Activated CD4-positive, alpha-beta T cell treated with anti-CD3 and anti-CD28 coated beads, Interleukin-2, amount 10 ng/mL, durations not matched to agents 7 days and 5 days (primary cell): ENCODE measurements at regions not wholly inside any gene's neighbourhood (a gene's known extent, or its start where the extent isn't known, plus 50 kb on each side); places are given as distances from the start of the nearest gene placed in this dataset.

ENCODE experiments used
- CTCF ChIA-PET: fragments of 350-600 bp; sonication (Branson Sonifier 250); formaldehyde crosslinking; loops from one replicate; lab custom pipeline; 2021; ENCODE audit warnings: antibody characterized with exemption; lab: Charles Lee
- POLR2A ChIA-PET: fragments of 350-600 bp; sonication (Branson Sonifier 250); formaldehyde crosslinking; loops from one replicate; lab custom pipeline; 2021; ENCODE audit warnings: antibody characterized with exemption; lab: Charles Lee
- DNase-seq: peaks from one replicate; pipeline ENCODE4 v3.0.0-alpha.2; 2020
- H3K27ac Mint-ChIP-seq: one replicate; pipeline ENCODE4 v1.8.0; 2021; ENCODE audit warnings: mild to moderate bottlenecking, moderate library complexity, mixed read lengths
- H3K27me3 Mint-ChIP-seq: one replicate; pipeline ENCODE4 v1.8.0; 2021; ENCODE audit warnings: mixed read lengths
- H3K36me3 Mint-ChIP-seq: one replicate; pipeline ENCODE4 v1.8.0; 2021; ENCODE audit warnings: low read depth, mixed read lengths
- H3K4me1 Mint-ChIP-seq: one replicate; pipeline ENCODE4 v1.8.0; 2021; ENCODE audit warnings: mixed read lengths
- H3K4me3 Mint-ChIP-seq: one replicate; pipeline ENCODE4 v1.8.0; 2021; ENCODE audit warnings: mild to moderate bottlenecking, moderate library complexity, mixed read lengths
- H3K9me3 Mint-ChIP-seq: one replicate; pipeline ENCODE4 v1.8.0; 2021; ENCODE audit warnings: mixed read lengths

DNA sequence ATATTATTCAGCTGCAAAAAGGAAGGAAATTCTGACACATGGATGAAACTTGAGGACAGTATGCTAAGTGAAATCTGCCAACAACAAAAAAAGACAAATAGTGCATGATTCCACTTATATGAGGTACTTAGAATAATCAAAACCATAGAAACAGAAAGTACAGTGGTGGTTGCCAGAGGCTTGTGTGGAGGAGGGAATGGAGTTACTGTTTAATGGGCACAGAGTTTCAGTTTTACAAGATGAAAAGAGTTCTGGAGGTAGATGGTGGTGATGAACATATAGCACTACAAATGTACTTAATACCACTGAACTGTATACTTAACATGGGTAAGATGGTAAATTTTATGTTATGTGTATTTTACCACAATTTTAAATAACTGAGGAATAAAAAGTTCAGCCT is 212.0 kb upstream of the KLF3 start:
- Mint-ChIP-seq H3K9me3 (peaks cover 23% of the 10 kb centered on the region), H3K27me3 (peaks cover 3% of the 10 kb centered on the region), H3K27ac (no peak overlapping the region), H3K36me3 (peaks cover 16% of the 10 kb centered on the region), H3K4me1 (peaks cover 44% of the 10 kb centered on the region), H3K4me3 (no peak overlapping the region)
- CTCF ChIA-PET = no interaction called here
- POLR2A ChIA-PET = no interaction called here
- DNase-seq = peak; percentile 19

DNA sequence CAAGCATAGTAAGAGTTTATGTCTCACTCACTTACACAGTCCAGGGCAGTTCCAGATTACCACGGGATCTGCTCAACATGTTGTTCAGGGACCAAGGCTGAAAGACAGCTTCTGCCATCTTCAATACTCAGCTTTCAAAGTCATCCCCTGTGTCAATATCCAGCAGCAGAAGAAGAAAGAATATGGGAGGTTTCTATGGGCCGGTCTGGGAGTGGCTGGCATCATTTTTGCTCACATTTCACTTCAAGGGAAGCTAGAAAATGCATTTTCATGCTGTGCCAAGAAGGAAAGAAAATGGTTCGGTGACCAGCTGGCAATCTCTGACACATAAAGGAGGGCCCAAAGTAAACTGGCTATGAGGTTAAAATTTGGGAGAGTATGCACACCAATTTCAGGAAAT is 211.5 kb upstream of the KLF3 start:
- POLR2A ChIA-PET = no interaction called here
- H3K4me1 Mint-ChIP-seq = peaks cover 44% of the 10 kb centered on the region
- H3K27ac Mint-ChIP-seq = no peak overlapping the region
- H3K9me3 Mint-ChIP-seq = peaks cover 18% of the 10 kb centered on the region
- no peak for DNase-seq
- CTCF ChIA-PET = no interaction called here
- H3K27me3 Mint-ChIP-seq = peaks cover 3% of the 10 kb centered on the region
- peaks cover 16% of the 10 kb centered on the region for H3K36me3 Mint-ChIP-seq
- H3K4me3 Mint-ChIP-seq = no peak overlapping the region

DNA sequence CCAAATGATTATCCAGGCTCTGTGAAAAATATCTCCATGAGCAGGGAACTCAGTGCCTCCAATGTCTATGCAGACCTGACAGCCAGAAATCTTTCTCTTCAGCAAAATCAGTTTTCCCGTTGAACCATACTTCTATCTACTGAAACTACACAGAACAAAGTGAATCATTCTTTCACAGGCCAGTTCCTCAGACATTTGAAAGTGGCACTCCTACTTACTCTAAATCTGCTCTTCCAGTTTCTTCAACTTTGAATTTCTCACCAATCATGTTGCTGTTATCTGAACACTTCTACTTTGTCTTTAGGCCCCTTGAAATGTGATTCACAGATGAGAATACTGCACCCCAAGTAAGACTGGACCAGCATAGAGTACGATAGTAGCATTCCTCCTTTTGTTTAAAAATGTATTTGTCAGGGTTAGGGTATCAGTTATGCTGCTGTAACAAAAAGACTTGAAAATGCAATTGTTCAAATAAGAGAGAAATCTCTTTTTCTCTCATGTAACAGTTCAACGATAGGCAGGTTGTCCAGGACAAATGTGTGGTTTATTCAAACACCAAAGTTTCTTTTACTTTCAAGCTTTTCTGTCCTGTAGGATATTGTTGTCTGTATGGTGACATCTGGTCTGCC is 210.6 kb upstream of the KLF3 start:
- no peak overlapping the region for H3K4me3 Mint-ChIP-seq
- peaks cover 16% of the 10 kb centered on the region for H3K36me3 Mint-ChIP-seq
- POLR2A ChIA-PET = no interaction called here
- no peak for DNase-seq
- H3K4me1 Mint-ChIP-seq = peaks cover 44% of the 10 kb centered on the region
- CTCF ChIA-PET = no interaction called here
- no peak overlapping the region for H3K27ac Mint-ChIP-seq
- H3K27me3 Mint-ChIP-seq = peaks cover 3% of the 10 kb centered on the region
- H3K9me3 Mint-ChIP-seq = peaks cover 17% of the 10 kb centered on the region

DNA sequence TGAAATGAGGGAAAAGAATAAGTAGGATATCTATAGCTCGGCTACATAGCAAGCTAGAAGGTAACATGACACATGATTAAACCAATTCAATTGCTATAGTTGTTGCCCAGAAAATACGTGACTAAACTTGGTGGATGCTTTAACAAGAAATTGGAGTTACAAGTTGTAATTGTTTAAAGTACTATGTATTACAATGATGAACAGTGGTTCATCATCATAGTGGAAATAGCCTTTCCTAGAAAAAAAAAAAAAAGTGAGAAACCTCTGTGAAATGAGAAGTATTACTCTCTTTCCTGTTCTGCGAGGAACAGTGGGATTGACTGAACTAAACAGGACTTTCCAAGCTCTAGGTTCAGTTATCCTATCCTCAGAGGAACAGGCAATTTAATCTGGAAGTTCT is 209.7 kb upstream of the KLF3 start:
- H3K27ac Mint-ChIP-seq = no peak overlapping the region

DNA sequence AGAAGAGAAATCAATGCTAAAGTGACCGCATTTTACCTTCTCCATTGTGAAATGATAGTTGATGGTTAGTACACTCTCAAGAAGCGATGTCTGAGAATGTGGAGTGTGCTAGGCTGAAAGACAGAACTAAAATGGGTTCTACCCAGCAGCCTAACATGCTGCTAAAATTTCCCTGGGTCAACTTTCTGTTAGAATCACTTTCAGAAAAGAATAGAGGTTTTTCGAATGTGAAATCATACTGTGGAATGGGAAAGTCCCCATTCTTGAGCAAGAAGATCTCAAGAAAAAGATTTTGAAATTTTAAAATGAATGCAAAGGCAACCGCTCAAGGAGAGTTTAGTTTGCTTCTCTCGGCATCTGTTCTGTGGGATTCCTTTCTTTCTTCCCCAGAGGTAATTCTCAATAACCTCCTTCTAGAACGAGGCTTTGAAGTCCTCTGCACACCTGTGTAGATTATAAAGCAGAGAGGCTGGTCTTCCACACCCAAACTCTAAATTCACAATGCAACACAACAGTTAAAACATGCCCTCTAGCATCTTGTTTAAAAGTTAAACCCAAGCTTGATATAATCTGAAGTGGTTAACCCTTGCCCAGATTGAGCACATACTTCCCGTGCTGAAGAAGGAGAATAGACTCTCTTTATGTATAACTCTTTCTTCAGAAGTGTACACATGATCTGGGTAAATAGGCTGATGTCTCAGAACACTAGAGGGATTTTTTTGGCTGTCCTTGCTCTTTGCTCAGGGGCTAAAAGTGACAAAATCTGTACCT is 208.7 kb upstream of the KLF3 start:
- H3K4me1 Mint-ChIP-seq = peaks cover 44% of the 10 kb centered on the region
- H3K27me3 Mint-ChIP-seq = peaks cover 8% of the 10 kb centered on the region
- H3K9me3 Mint-ChIP-seq = peaks cover 11% of the 10 kb centered on the region
- DNase-seq = peak; percentile 13
- CTCF ChIA-PET = interaction anchor here (2.0 kb wide), 1 partner anchor 12 kb away, joined by 7 read pairs; no protein-coding TSS in a partner anchor
- peaks cover 16% of the 10 kb centered on the region for H3K36me3 Mint-ChIP-seq
- peak overlapping the region; percentile 48 for H3K27ac Mint-ChIP-seq
- POLR2A ChIA-PET = no interaction called here
- H3K4me3 Mint-ChIP-seq = no peak overlapping the region

More for the DNA sequence above, 209.7 kb upstream of the KLF3 start:
- Mint-ChIP-seq H3K4me3 (no peak overlapping the region), H3K27me3 (peaks cover 5% of the 10 kb centered on the region), H3K4me1 (peaks cover 44% of the 10 kb centered on the region), H3K36me3 (peaks cover 16% of the 10 kb centered on the region), H3K9me3 (peaks cover 16% of the 10 kb centered on the region)
- CTCF ChIA-PET = interaction anchor here (0.6 kb wide), 2 partner anchors 252 to 1808 kb away, joined by 3 to 4 read pairs; no protein-coding TSS in a partner anchor
- DNase-seq = no peak
- POLR2A ChIA-PET = no interaction called here

DNA sequence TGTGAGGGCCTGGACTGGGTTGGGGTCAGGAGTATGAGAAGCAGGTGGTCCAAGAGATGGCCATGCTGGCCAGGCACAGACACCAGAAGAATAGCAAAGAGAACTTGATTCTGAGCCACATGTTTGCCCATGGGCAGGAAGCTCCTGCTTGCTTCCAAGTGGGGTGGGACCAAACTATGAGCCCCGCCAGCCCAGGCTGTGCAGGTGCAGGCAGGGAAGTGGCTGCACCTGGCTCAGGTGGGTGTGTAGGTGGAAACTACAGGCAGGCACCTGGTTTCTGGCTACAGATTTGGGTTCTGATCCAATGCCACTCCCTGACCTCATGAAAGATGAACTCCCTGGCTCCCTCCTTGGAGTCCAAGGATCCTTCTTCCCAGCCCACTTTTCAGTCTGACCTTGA is 207.9 kb upstream of the KLF3 start:
- peaks cover 16% of the 10 kb centered on the region for H3K36me3 Mint-ChIP-seq
- H3K27ac Mint-ChIP-seq = peak overlapping the region; percentile 48
- H3K4me1 Mint-ChIP-seq = peaks cover 44% of the 10 kb centered on the region
- ChIA-PET POLR2A (no interaction called here), CTCF (interaction anchor here (2.0 kb wide), 1 partner anchor 11 kb away, joined by 7 read pairs; no protein-coding TSS in a partner anchor)
- peaks cover 11% of the 10 kb centered on the region for H3K9me3 Mint-ChIP-seq
- H3K27me3 Mint-ChIP-seq = peaks cover 8% of the 10 kb centered on the region
- DNase-seq = no peak
- no peak overlapping the region for H3K4me3 Mint-ChIP-seq

DNA sequence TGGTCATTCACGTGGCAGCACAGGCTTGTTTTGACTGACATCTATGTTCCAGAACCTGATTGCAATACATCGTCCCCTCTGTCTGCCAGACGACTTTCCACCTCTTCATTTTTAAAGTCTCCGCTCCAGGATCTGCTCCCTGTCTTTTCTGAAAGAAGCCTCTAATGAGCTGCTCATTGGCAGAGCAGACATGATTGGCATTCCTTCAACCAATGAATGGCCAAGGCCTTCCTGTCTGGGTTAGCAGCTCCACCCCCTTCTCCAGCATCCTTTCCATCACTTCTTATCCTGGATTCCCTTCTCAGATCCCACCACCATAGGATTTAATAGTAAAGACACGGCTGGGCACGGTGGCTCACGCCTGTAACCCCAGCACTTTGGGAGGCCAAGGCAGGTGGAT is 202.7 kb upstream of the KLF3 start:
- Mint-ChIP-seq H3K27ac (no peak overlapping the region), H3K36me3 (no peaks in the 10 kb centered on the region), H3K9me3 (peaks cover under 1% of the 10 kb centered on the region), H3K27me3 (peaks cover 5% of the 10 kb centered on the region), H3K4me3 (no peak overlapping the region), H3K4me1 (peaks cover 9% of the 10 kb centered on the region)
- no peak for DNase-seq
- POLR2A ChIA-PET = no interaction called here
- CTCF ChIA-PET = no interaction called here

DNA sequence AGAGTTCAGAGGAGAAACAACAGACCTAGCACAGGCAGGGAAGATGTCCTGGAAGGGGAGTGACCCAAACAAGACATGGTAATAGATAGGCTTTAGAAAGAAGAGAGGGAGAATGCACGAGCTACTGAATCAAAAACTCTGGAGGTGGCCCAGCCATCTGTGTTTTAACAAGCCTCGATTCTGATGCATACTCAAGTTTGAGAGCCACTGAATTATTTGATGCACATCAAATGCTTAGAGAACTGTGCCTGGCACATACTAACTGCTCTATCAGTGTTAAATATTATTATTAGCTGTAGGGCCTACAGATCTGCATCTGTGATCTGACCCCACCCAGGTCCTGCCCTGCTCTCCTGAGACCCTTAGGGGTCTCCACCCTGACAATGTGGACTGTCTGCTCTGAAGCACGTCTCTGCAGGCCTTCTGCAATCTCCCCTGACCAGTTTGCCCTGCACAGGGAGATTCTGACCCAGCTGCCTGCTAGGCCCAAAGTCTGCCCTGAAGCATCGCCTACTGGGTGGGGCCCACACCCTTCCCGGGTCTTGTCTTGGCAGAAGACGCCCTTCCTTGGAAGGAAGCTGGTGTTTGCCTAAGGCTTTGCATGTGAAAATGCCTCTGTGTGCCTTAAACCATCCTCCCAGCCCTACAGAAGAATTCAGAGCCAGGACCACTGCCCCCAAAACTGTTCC is 201.5 kb upstream of the KLF3 start:
- ChIA-PET CTCF (interaction anchor here (1.6 kb wide), 1 partner anchor 13 kb away, joined by 4 read pairs; no protein-coding TSS in a partner anchor), POLR2A (no interaction called here)
- peaks cover 5% of the 10 kb centered on the region for H3K36me3 Mint-ChIP-seq
- H3K4me1 Mint-ChIP-seq = peaks cover 9% of the 10 kb centered on the region
- no peak overlapping the region for H3K27ac Mint-ChIP-seq
- H3K9me3 Mint-ChIP-seq = peaks cover 11% of the 10 kb centered on the region
- no peak for DNase-seq
- H3K4me3 Mint-ChIP-seq = no peak overlapping the region
- H3K27me3 Mint-ChIP-seq = peaks cover 5% of the 10 kb centered on the region

DNA sequence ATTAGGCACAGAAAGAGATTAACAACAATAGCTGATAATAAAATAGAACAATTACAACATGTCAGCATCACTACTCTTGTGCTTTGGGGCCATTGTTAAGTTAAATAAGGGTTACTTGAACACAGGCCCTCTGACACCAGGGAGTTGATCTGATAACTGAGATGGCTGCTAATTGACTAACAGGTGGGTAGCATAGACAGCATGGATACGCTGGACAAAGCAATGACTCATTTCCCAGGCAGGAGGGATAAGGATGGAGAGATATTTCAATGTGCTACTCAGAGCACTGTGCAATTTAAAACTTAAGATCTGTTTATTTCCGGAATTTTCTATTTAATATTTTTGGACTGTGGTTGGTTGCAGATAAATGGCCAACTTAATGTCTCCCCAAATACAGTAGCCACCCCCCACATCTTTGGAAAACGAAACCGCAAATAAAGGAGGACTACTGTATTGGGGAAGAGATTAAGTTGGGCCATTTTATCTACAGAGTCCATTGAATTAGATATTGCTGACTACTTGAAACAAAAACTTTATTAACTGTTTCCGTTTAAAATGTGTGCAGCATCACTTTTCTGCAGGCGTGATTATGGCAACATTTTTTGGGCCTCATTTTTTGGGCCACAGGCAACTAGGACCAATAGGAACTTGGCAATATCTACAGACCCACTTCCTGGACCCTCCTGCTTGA is 200.6 kb upstream of the KLF3 start:
- Mint-ChIP-seq H3K4me1 (peaks cover 9% of the 10 kb centered on the region), H3K27ac (no peak overlapping the region), H3K27me3 (peaks cover 5% of the 10 kb centered on the region), H3K4me3 (no peak overlapping the region), H3K36me3 (peaks cover 5% of the 10 kb centered on the region), H3K9me3 (peaks cover 11% of the 10 kb centered on the region)
- ChIA-PET CTCF (interaction anchor here (1.6 kb wide), 1 partner anchor 12 kb away, joined by 4 read pairs; no protein-coding TSS in a partner anchor), POLR2A (no interaction called here)
- no peak for DNase-seq

DNA sequence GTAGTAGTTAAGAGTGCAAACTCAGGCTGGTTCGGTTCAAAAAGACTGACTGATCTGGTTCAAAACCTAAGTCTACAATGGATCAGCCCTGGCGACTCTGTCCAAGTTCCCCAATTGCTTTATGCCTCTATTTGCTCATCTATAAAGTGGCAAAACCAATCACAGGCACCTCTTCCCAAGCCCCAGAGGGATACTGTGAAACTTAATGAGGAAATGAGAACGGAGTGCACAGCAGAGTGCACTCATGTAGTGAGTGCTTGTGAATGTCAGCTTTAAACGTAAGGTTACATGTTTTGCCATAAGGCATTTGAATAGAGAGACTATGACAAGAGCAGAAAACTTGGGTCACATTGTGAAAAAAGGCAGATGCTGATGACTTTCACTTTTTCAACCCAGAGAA is 199.7 kb upstream of the KLF3 start:
- H3K36me3 Mint-ChIP-seq = peaks cover 6% of the 10 kb centered on the region
- H3K27ac Mint-ChIP-seq = no peak overlapping the region
- peaks cover 2% of the 10 kb centered on the region for H3K27me3 Mint-ChIP-seq
- ChIA-PET POLR2A (no interaction called here), CTCF (no interaction called here)
- H3K4me1 Mint-ChIP-seq = peaks cover 9% of the 10 kb centered on the region
- no peak overlapping the region for H3K4me3 Mint-ChIP-seq
- DNase-seq = no peak
- peaks cover 16% of the 10 kb centered on the region for H3K9me3 Mint-ChIP-seq

DNA sequence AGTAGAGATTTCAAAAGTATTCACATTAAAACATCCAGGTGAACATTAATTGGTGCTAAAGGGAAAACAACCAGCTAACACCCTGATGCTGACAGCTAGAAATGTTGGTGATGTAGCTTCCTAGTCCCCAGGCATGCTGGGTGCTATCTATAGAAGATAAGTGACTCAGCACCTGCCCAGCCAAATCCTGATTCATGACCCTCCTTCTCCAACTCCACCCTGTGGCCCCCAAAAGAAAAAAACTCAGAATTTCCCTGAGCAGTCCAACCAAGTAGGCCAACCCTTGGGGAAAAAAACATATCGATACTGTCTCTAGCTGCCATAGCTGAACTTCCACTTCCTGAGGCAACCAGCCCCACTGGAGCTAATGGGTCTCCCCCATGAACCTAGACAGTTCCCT is 197.6 kb upstream of the KLF3 start:
- peaks cover 2% of the 10 kb centered on the region for H3K27me3 Mint-ChIP-seq
- no peak overlapping the region for H3K4me3 Mint-ChIP-seq
- ChIA-PET CTCF (interaction anchor here (1.0 to 2.1 kb wide), 2 partner anchors 11 to 71 kb away, joined by 3 to 7 read pairs; no protein-coding TSS in a partner anchor), POLR2A (no interaction called here)
- H3K27ac Mint-ChIP-seq = no peak overlapping the region
- peaks cover 8% of the 10 kb centered on the region for H3K36me3 Mint-ChIP-seq
- no peak for DNase-seq
- H3K4me1 Mint-ChIP-seq = peaks cover 11% of the 10 kb centered on the region
- peaks cover 20% of the 10 kb centered on the region for H3K9me3 Mint-ChIP-seq

DNA sequence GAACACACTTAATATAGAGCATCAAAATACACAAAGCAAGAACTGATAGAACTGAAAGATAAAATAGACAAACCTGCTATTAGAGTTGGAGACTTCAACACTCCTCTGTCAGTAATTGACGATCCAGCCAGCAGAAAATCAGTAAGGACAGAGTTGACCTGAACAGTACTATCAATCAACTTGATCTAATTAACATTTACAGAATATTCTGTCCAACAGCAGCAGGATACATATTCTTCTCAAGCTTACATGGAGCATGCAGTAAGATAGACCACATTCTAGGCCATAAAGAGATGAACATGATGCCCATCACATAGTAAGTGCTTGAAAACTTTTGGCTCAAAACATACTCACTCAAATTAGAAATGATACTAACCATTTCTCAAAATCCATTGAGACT is 196.7 kb upstream of the KLF3 start:
- peaks cover 8% of the 10 kb centered on the region for H3K36me3 Mint-ChIP-seq
- CTCF ChIA-PET = interaction anchor here (1.0 to 2.1 kb wide), 2 partner anchors 12 to 72 kb away, joined by 3 to 7 read pairs; no protein-coding TSS in a partner anchor
- H3K27ac Mint-ChIP-seq = no peak overlapping the region
- POLR2A ChIA-PET = no interaction called here
- H3K9me3 Mint-ChIP-seq = peaks cover 20% of the 10 kb centered on the region
- H3K27me3 Mint-ChIP-seq = peaks cover 2% of the 10 kb centered on the region
- H3K4me3 Mint-ChIP-seq = no peak overlapping the region
- no peak for DNase-seq
- peaks cover 11% of the 10 kb centered on the region for H3K4me1 Mint-ChIP-seq
